Neutrophil (primary cell): ENCODE measurements at regions not wholly inside any gene's neighbourhood (a gene's known extent, or its start where the extent isn't known, plus 50 kb on each side); places are given as distances from the start of the nearest gene placed in this dataset.

Source experiments
- H3K27ac ChIP-seq: fragments of 200-600 bp; sonication (generic); 2 replicates; pipeline ENCODE4 v1.5.1; 2016; ENCODE audit warnings: mild to moderate bottlenecking, moderate library complexity
- H3K27me3 ChIP-seq: fragments of 200-600 bp; sonication (generic); 2 replicates; pipeline ENCODE4 v1.6.0; 2016; ENCODE audit warnings: mild to moderate bottlenecking
- H3K36me3 ChIP-seq: fragments of 200-600 bp; sonication (generic); 2 replicates; pipeline ENCODE4 v1.5.1; 2017
- H3K4me1 ChIP-seq, 2 experiments: fragments of 200-600 bp in 1 of 2; sonication (generic) in 1 of 2; 1 replicate in 1 of 2; 2 replicates in 1 of 2; pipeline versions ENCODE4 v1.5.1 to v1.6.1; 2013 to 2016; ENCODE audit warnings: low read depth in 1 of 2, low read length in 1 of 2, mild to moderate bottlenecking in 1 of 2, moderate library complexity in 1 of 2; ENCODE audit not compliant: control insufficient read depth in 1 of 2, insufficient read depth in 1 of 2
- H3K4me3 ChIP-seq, 2 experiments: fragments of 200-600 bp in 1 of 2; sonication (generic) in 1 of 2; 1 replicate in 1 of 2; 2 replicates in 1 of 2; pipeline ENCODE4 v1.5.1; 2013 to 2016; ENCODE audit warnings: low read depth in 1 of 2, low read length in 1 of 2, mild to moderate bottlenecking in 1 of 2, moderate library complexity in 1 of 2
- H3K9me3 ChIP-seq: fragments of 200-600 bp; sonication (generic); 2 replicates; pipeline ENCODE4 v1.5.1; 2016
- TF ChIP-seq, protein P1 (sequence below): fragments of 200-600 bp; sonication (generic); IDR thresholded peaks from 2 replicates; pipeline ENCODE4 v1.5.1; 2016; ENCODE audit warnings: antibody characterized with exemption

- H3K4me1 ChIP-seq, result no peaks in the 10 kb centered on the region
- TF ChIP-seq, protein P1, sequence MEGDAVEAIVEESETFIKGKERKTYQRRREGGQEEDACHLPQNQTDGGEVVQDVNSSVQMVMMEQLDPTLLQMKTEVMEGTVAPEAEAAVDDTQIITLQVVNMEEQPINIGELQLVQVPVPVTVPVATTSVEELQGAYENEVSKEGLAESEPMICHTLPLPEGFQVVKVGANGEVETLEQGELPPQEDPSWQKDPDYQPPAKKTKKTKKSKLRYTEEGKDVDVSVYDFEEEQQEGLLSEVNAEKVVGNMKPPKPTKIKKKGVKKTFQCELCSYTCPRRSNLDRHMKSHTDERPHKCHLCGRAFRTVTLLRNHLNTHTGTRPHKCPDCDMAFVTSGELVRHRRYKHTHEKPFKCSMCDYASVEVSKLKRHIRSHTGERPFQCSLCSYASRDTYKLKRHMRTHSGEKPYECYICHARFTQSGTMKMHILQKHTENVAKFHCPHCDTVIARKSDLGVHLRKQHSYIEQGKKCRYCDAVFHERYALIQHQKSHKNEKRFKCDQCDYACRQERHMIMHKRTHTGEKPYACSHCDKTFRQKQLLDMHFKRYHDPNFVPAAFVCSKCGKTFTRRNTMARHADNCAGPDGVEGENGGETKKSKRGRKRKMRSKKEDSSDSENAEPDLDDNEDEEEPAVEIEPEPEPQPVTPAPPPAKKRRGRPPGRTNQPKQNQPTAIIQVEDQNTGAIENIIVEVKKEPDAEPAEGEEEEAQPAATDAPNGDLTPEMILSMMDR, result no peak
- H3K36me3 ChIP-seq, result no peaks in the 10 kb centered on the region
These were observed 527.0 kb downstream of the TBC1D22A start for GRCh38 chr22:47289336-47289985.

GRCh38 chr22:47288680-47289079, 526.2 kb downstream of the TBC1D22A start:
- no peak overlapping the region for H3K4me3 ChIP-seq
- H3K9me3 ChIP-seq, result no peaks in the 10 kb centered on the region
- H3K27ac ChIP-seq, result no peak overlapping the region
- no peaks in the 10 kb centered on the region for H3K36me3 ChIP-seq
- H3K27me3 ChIP-seq, result no peaks in the 10 kb centered on the region
- H3K4me1 ChIP-seq, result no peaks in the 10 kb centered on the region
- TF ChIP-seq, protein P1, result no peak

More at GRCh38 chr22:47289336-47289985, 527.0 kb downstream of the TBC1D22A start:
- no peak overlapping the region for H3K4me3 ChIP-seq
- no peaks in the 10 kb centered on the region for H3K27me3 ChIP-seq
- no peaks in the 10 kb centered on the region for H3K9me3 ChIP-seq
- no peak overlapping the region for H3K27ac ChIP-seq

GRCh38 chr22:47287516-47287915, 525.1 kb downstream of the TBC1D22A start:
- Histone ChIP-seq H3K36me3 (no peaks in the 10 kb centered on the region), H3K4me1 (no peaks in the 10 kb centered on the region), H3K9me3 (no peaks in the 10 kb centered on the region), H3K27ac (no peak overlapping the region), H3K27me3 (no peaks in the 10 kb centered on the region), H3K4me3 (no peak overlapping the region)
- TF ChIP-seq, protein P1, result no peak

DNA sequence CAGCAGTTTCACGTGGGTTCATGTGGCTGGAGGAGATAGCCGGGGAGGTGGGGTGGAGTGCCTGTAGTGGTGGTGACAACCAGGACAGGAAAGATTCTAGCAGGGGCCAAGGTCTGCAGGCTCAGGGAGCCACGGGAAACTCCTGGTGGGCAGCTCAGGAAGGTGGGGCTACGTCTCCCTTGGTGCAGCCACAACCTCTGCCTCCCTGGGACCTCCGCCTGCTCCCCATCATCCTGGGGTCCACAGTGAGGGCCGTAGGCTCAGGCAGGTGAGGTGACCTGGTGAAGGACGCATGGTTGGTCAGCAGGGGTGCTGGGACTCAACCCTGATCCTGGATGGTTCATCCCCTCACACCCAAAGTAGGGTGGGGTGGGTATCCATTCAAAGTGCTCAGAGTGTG, 524.1 kb downstream of the TBC1D22A start:
- Histone ChIP-seq H3K4me3 (no peak overlapping the region), H3K4me1 (no peaks in the 10 kb centered on the region), H3K9me3 (no peaks in the 10 kb centered on the region), H3K27ac (no peak overlapping the region), H3K36me3 (no peaks in the 10 kb centered on the region), H3K27me3 (no peaks in the 10 kb centered on the region)
- TF ChIP-seq, protein P1, result no peak

DNA sequence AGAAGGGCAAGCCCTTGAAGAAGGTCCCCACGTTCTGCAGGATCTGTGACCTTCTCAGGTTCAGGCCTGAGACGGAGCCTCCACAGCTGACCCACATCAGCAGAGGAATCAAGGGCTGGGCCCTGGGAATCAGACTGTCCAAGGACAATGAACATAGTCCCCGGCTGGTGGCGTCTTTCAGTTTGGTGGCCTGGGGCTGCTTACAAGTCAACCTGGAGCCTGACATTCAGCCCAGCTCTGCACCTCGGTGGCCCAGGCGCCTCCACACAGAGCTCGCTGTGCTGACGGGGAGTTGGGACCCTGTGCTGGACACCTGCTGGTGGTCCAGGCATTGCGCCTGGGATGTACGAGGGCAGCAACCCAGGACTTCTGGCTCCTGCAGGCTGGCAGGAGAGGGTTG, 523.5 kb downstream of the TBC1D22A start:
- Histone ChIP-seq H3K36me3 (no peaks in the 10 kb centered on the region), H3K4me3 (no peak overlapping the region), H3K27me3 (no peaks in the 10 kb centered on the region), H3K27ac (no peak overlapping the region), H3K4me1 (no peaks in the 10 kb centered on the region), H3K9me3 (no peaks in the 10 kb centered on the region)
- TF ChIP-seq, protein P1, result no peak
